IMR-90 (cell line): ENCODE measurements at regions not wholly inside any gene's neighbourhood (a gene's known extent, or its start where the extent isn't known, plus 50 kb on each side); places are given as distances from the start of the nearest gene placed in this dataset.

ENCODE experiments used
- ATAC-seq: fragments of 200-7000 bp; cut with Tn5 transposase; 2 replicates; pipeline ENCODE4 v1.9.1; 2020; ENCODE audit warnings: low read depth, mild to moderate bottlenecking, moderate library complexity
- BruUV-seq: library from RNA; stranded (reverse); fragments of 400-500 nt; replicated peaks from 2 replicates; lab custom pipeline; 2021; lab: Mats Ljungman, UMichigan
- CTCF ChIA-PET: fragments of 300-600 bp; formaldehyde crosslinking; extraction: SDS; loops from one replicate; lab custom pipeline; 2021; ENCODE audit warnings: antibody characterized with exemption; lab: Yijun Ruan, JAX
- POLR2A ChIA-PET: fragments of 300-600 bp; sonication (Branson Sonifier 250); formaldehyde crosslinking; loops from one replicate; lab custom pipeline; 2022; ENCODE audit warnings: antibody characterized with exemption; ENCODE audit not compliant: unreplicated experiment; lab: Charles Lee
- DNase-seq: peaks from one replicate; pipeline ENCODE4 v3.0.0; 2013
- H2AFZ ChIP-seq: replicated peaks from 2 replicates; pipeline ENCODE3; 2013; ENCODE audit warnings: low read length, mild to moderate bottlenecking; ENCODE audit not compliant: poor library complexity
- H2AK5ac ChIP-seq: 2 replicates; pipeline ENCODE4 v1.6.1; 2013; ENCODE audit warnings: low read depth, low read length, inconsistent platforms
- H2AK9ac ChIP-seq: replicated peaks from 2 replicates; pipeline ENCODE3; 2013; ENCODE audit warnings: mild to moderate bottlenecking, low read depth, low read length, moderate library complexity; ENCODE audit not compliant: poor library complexity
- H2BK120ac ChIP-seq: 2 replicates; pipeline ENCODE4 v1.6.1; 2013; ENCODE audit warnings: low read depth, low read length, inconsistent platforms
- H2BK15ac ChIP-seq: 3 replicates; pipeline ENCODE4 v1.6.1; 2013; ENCODE audit warnings: low read depth, low read length, inconsistent platforms
- H2BK20ac ChIP-seq: 2 replicates; pipeline ENCODE4 v1.6.1; 2013; ENCODE audit warnings: low read depth, mild to moderate bottlenecking, inconsistent platforms, low read length, moderate library complexity
- H2BK5ac ChIP-seq: 2 replicates; pipeline ENCODE4 v1.6.1; 2013; ENCODE audit warnings: mild to moderate bottlenecking, low read depth, low read length, inconsistent platforms; ENCODE audit not compliant: poor library complexity, severe bottlenecking
- H3K14ac ChIP-seq: replicated peaks from 2 replicates; pipeline ENCODE4 v1.6.1; 2013; ENCODE audit warnings: low read depth, low read length, inconsistent platforms
- H3K18ac ChIP-seq: 2 replicates; pipeline ENCODE4 v1.6.1; 2013; ENCODE audit warnings: low read depth, low read length, control low read depth
- H3K23ac ChIP-seq: 2 replicates; pipeline ENCODE4 v1.6.1; 2013; ENCODE audit warnings: low read depth, low read length, inconsistent platforms
- H3K27ac ChIP-seq: 2 replicates; pipeline ENCODE4 v1.5.1; 2013; ENCODE audit warnings: mild to moderate bottlenecking, control low read depth, low read length; ENCODE audit not compliant: insufficient read depth
- H3K27me3 ChIP-seq: 2 replicates; pipeline ENCODE4 v1.6.1; 2013; ENCODE audit warnings: low read length; ENCODE audit not compliant: control insufficient read depth, insufficient read depth
- H3K36me3 ChIP-seq: 2 replicates; pipeline ENCODE4 v1.6.1; 2013; ENCODE audit warnings: low read length, mixed read lengths; ENCODE audit not compliant: control insufficient read depth, insufficient read depth
- H3K4ac ChIP-seq: 2 replicates; pipeline ENCODE4 v1.6.1; 2013; ENCODE audit warnings: low read depth, low read length, inconsistent platforms
- H3K4me1 ChIP-seq: 2 replicates; pipeline ENCODE4 v1.6.1; 2013; ENCODE audit warnings: low read length, mixed read lengths; ENCODE audit not compliant: control insufficient read depth, insufficient read depth
- H3K4me2 ChIP-seq: 2 replicates; pipeline ENCODE4 v1.6.1; 2013; ENCODE audit warnings: low read depth, mild to moderate bottlenecking, control low read depth, low read length, moderate library complexity
- H3K4me3 ChIP-seq: 2 replicates; pipeline ENCODE4 v1.5.1; 2013; ENCODE audit warnings: low read depth, mild to moderate bottlenecking, control low read depth, low read length, moderate library complexity; ENCODE audit not compliant: insufficient read depth
- H3K56ac ChIP-seq: 2 replicates; pipeline ENCODE4 v1.6.1; 2013; ENCODE audit warnings: low read length, inconsistent platforms; ENCODE audit not compliant: insufficient read depth; ENCODE audit errors: extremely low read depth
- H3K79me1 ChIP-seq, 2 experiments: 2 replicates each; pipeline ENCODE4 v1.6.1; 2013; ENCODE audit warnings: low read length in 2 of 2, inconsistent platforms in 1 of 2, low read depth in 1 of 2
- H3K9ac ChIP-seq: 2 replicates; pipeline ENCODE4 v1.6.1; 2013; ENCODE audit warnings: low read depth, low read length, control low read depth
- H3K9me1 ChIP-seq: 2 replicates; pipeline ENCODE4 v1.6.1; 2013; ENCODE audit warnings: low read length, inconsistent platforms; ENCODE audit not compliant: insufficient read depth
- H3K9me3 ChIP-seq: 2 replicates; pipeline ENCODE4 v1.6.1; 2013; ENCODE audit warnings: low read length; ENCODE audit not compliant: control insufficient read depth, insufficient read depth
- H4K20me1 ChIP-seq: 2 replicates; pipeline ENCODE4 v1.6.1; 2013; ENCODE audit warnings: low read length, inconsistent platforms; ENCODE audit not compliant: insufficient read depth
- H4K5ac ChIP-seq: 2 replicates; pipeline ENCODE4 v1.6.1; 2013; ENCODE audit warnings: mild to moderate bottlenecking, low read depth, low read length, control low read depth
- H4K8ac ChIP-seq, 2 experiments: 2 replicates each; pipeline ENCODE4 v1.6.1; 2013; ENCODE audit warnings: low read depth in 2 of 2, low read length in 2 of 2, control low read depth in 1 of 2, inconsistent platforms in 1 of 2
- H4K91ac ChIP-seq: 2 replicates; pipeline ENCODE4 v1.6.1; 2013; ENCODE audit warnings: low read depth, low read length, inconsistent platforms; ENCODE audit not compliant: insufficient read depth
- BHLHE40 ChIP-seq: fragments of 150-350 bp; IDR thresholded peaks from 2 replicates; pipeline ENCODE4 v1.6.1; 2016; ENCODE audit warnings: mild to moderate bottlenecking, low read depth, low read length
- CEBPB ChIP-seq: IDR thresholded peaks from 2 replicates; pipeline ENCODE4 v1.6.1; 2012; ENCODE audit warnings: low read depth, low read length, improper control_type of control experiment
- CHD1 ChIP-seq: IDR thresholded peaks from 2 replicates; pipeline ENCODE4 v1.6.1; 2012; ENCODE audit warnings: low read depth, low read length, improper control_type of control experiment
- CTCF ChIP-seq: conservative IDR thresholded peaks from 2 replicates; pipeline ENCODE4 v1.5.1; 2012; ENCODE audit warnings: mild to moderate bottlenecking, low read depth, low read length, improper control_type of control experiment
- ELK1 ChIP-seq: fragments of 150-350 bp; IDR thresholded peaks from 2 replicates; pipeline ENCODE4 v1.6.1; 2016; ENCODE audit warnings: low read depth, mild to moderate bottlenecking, low read length, moderate library complexity, borderline replicate concordance
- MAFK ChIP-seq: IDR thresholded peaks from 2 replicates; pipeline ENCODE4 v1.6.1; 2012; ENCODE audit warnings: low read depth, low read length, improper control_type of control experiment
- MAZ ChIP-seq: IDR thresholded peaks from 2 replicates; pipeline ENCODE4 v1.6.1; 2012; ENCODE audit warnings: low read depth, mild to moderate bottlenecking, low read length, improper control_type of control experiment, moderate library complexity, borderline replicate concordance
- MXI1 ChIP-seq: IDR thresholded peaks from 2 replicates; pipeline ENCODE4 v1.6.1; 2012; ENCODE audit warnings: low read depth, mild to moderate bottlenecking, low read length, moderate library complexity, borderline replicate concordance
- NFE2L2 ChIP-seq: fragments of 150-350 bp; IDR thresholded peaks from 2 replicates; pipeline ENCODE4 v1.6.1; 2016; ENCODE audit warnings: low read depth, mild to moderate bottlenecking, low read length
- POLR2A ChIP-seq: IDR thresholded peaks from 2 replicates; pipeline ENCODE4 v1.6.1; 2012; ENCODE audit warnings: mild to moderate bottlenecking, low read depth, low read length
- RAD21 ChIP-seq: IDR thresholded peaks from 2 replicates; pipeline ENCODE4 v1.6.1; 2012; ENCODE audit warnings: low read length, improper control_type of control experiment
- RFX5 ChIP-seq: IDR thresholded peaks from 2 replicates; pipeline ENCODE4 v1.8.0; 2012; ENCODE audit warnings: low read depth, mild to moderate bottlenecking, low read length, moderate library complexity
- SMC3 ChIP-seq: fragments of 150-350 bp; IDR thresholded peaks from 2 replicates; pipeline ENCODE4 v1.6.1; 2016; ENCODE audit warnings: low read depth, mild to moderate bottlenecking, antibody characterized with exemption, low read length, moderate library complexity
- USF2 ChIP-seq: fragments of 150-350 bp; IDR thresholded peaks from 2 replicates; pipeline ENCODE4 v1.6.1; 2017; ENCODE audit warnings: mild to moderate bottlenecking, antibody characterized with exemption, low read length, low read depth
- WGBS, 2 experiments: methylation state at CpG; one replicate each; pipeline versions ENCODE4 v1.1.5 to v1.1.7; 2013; ENCODE audit warnings: missing lambda C conversion rate in 2 of 2; ENCODE audit not compliant: insufficient read length in 1 of 2; ENCODE audit errors: extremely low coverage in 2 of 2; 5-methylcytosine and 5-hydroxymethylcytosine counted together
- dilution Hi-C: fragments of 300-500 bp; cut with HindIII; formaldehyde crosslinking; loops from one replicate; pipeline ENCODE4 v1.14.3; 2018; ENCODE audit warnings: low sequenced_read_pairs; ENCODE audit not compliant: unreplicated experiment
- in situ Hi-C: fragments of 300-500 bp; cut with MboI; formaldehyde crosslinking; loops from 3 replicates; pipeline ENCODE4 v1.14.3; 2019; ENCODE audit warnings: low sequenced_read_pairs, inconsistent platforms, mixed read lengths
- intact Hi-C: fragments of 100-400 bp; cut with micrococcal nuclease; formaldehyde crosslinking; loops from 2 replicates; pipeline ENCODE4 v1.10.0; 2022

- intact Hi-C loops = no loop called here
- no peaks in the 10 kb centered on the region for H3K27me3 ChIP-seq
- no peak overlapping the region for H3K27ac ChIP-seq
- H3K4ac ChIP-seq = no peak overlapping the region; the same call in 1 of the 2 replicates
- BruUV-seq = no TSS peak
- no peak overlapping the region for H2AK9ac ChIP-seq
- no peaks in the 10 kb centered on the region for H3K79me1 ChIP-seq
- ATAC-seq = no peak
- no peak overlapping the region for H2BK5ac ChIP-seq
- 92% methylated on average over 5 of the region's 10 CpGs; no CpG with 5 or more reads in 1 of the 2 experiments for WGBS, 2 experiments
- dilution Hi-C loops = no loop called here
- TF ChIP-seq RAD21 (no peak), POLR2A (no peak), ELK1 (no peak), MAFK (no peak), CTCF (no peak), MXI1 (no peak), CEBPB (no peak), USF2 (no peak), NFE2L2 (no peak), MAZ (no peak), RFX5 (no peak), CHD1 (no peak), BHLHE40 (no peak), SMC3 (no peak)
- ChIA-PET CTCF (no interaction called here), POLR2A (no interaction called here)
- H4K8ac ChIP-seq = no peak overlapping the region
- H2BK20ac ChIP-seq = no peak overlapping the region
- H2BK15ac ChIP-seq = no peak overlapping the region
- no peak overlapping the region for H3K18ac ChIP-seq
- peaks cover 3% of the 10 kb centered on the region for H3K4me1 ChIP-seq
- H3K23ac ChIP-seq = no peak overlapping the region
- H4K91ac ChIP-seq = no peak overlapping the region; the same call in 1 of the 2 replicates
- no peak overlapping the region for H3K9ac ChIP-seq
- in situ Hi-C loops = no loop called here
- H4K20me1 ChIP-seq = no peaks in the 10 kb centered on the region
- H3K9me1 ChIP-seq = peaks cover 4% of the 10 kb centered on the region; the same call in 1 of the 2 replicates
- H3K36me3 ChIP-seq = no peaks in the 10 kb centered on the region
- H4K5ac ChIP-seq = no peak overlapping the region
- H3K9me3 ChIP-seq = no peaks in the 10 kb centered on the region
- no peak overlapping the region for H3K4me2 ChIP-seq
- 0 out of 2 replicates have a peak overlapping the region, but pooled peaks have one; percentile 54 for H3K14ac ChIP-seq
- DNase-seq = no peak
- 0 out of 2 replicates have a peak overlapping the region, but pooled peaks have one; percentile 21 for H2AK5ac ChIP-seq
- no peak overlapping the region for H3K4me3 ChIP-seq
- H2BK120ac ChIP-seq = no peak overlapping the region
- H2AFZ ChIP-seq = no peak overlapping the region
- H3K56ac ChIP-seq = no peak overlapping the region
Measured at GRCh38 chr11:121967131-121967704, 148.8 kb downstream of the BLID start.
